ENCODE measurements at regions not wholly inside any gene's neighbourhood (a gene's known extent, or its start where the extent isn't known, plus 50 kb on each side); places are given as distances from the start of the nearest gene placed in this dataset.

DNA sequence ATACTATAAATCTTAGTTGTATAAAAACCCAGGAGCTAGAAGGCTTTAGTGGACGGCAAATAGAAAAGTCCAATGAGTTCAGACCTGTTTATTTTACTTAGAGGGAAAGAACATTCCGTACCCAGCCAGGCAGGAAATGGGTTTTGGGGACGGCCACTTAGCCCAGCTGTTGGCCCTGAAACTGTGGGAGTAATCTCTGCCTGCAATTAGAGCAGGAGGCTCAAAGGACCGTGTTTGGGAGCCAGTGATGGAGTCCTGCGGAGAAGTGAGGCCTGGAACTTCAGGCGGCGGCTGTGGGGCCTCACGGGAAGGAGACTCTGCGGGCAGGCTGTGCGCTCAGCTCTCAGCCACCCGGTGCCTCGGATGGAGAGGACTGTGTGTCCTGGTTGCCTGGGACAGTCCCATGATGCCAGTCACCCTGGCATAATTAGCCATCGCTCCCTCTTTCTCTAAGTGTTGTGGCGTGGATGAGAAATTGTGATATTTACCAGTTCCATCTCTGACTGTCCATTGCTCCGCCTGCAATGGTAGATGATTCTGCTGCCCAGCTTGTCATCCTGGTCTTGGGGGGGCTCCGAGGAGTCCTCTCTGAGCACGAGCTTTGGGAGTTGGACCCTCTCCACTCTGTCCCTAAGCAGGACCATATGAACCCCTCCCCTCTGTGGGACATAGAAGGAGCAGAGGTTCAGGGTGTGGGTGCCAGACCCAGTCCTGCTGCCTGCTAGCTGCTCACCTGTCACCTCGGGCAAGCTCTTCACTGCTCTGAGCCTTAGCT is 530.3 kb downstream of the TBC1D22A start:
- no peak for DNase-seq
- Histone ChIP-seq H3K4me3 (ENCODE audit: insufficient read depth, low read depth, low read length, poor library complexity, severe bottlenecking) (no peak overlapping the region), H3K27me3 (replicated peaks; ENCODE audit: control insufficient read depth, insufficient read depth, low read length, poor library complexity, severe bottlenecking) (no peaks in the 10 kb centered on the region), H3K27ac (ENCODE audit: insufficient read depth, low read length, poor library complexity, severe bottlenecking) (no peak overlapping the region), H3K4me1 (ENCODE audit: control insufficient read depth, insufficient read depth, low read length, poor library complexity, severe bottlenecking) (no peaks in the 10 kb centered on the region), H3K36me3 (ENCODE audit: control insufficient read depth, insufficient read depth, low read length) (no peaks in the 10 kb centered on the region), H3K9me3 (ENCODE audit: control insufficient read depth, low read length) (no peaks in the 10 kb centered on the region)

DNA sequence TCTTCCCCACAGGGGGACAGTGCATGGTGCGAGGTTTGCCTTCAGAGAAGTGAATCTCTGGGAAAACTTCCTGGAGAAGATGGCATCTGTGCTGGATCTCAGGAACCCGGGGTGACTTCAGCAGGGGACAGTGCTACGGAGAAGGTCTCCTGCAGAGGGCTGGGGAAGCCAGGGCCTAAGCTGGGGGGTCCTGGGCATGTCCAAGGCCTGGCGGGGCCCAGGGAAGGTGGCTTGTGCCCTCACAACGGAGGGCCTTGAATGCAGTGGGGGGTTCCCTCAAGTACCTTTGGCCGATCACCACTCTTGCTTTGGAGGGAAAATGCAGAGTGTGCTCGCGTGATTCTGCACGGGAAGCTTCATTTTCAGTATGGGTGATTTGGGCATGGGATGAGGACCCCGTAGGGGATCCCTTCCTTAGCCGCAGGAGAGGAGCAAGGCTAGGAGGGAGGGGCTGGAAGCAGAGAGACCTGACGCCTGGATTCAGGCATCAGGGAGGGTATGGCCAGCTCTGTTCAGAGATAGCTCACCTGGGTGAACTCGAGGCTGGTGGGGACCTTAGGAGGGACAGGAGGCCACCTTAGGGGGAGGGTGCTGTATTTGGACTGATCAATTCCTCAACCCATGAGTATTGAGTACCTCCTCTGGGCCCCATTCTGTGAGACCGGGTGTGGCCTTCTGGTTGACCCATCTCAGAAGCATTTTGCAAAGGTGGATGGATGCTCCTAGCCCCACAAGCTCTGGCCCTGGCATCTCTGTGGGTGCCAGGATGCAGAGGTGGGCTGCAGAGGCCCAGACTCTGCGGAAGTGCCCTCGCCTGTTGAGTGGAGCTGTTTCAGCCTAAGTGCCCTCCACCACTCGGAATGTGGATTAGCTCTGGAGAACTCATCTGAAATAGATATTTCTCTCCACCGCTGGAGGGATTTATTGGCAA is 529.4 kb downstream of the TBC1D22A start:
- Histone ChIP-seq H3K36me3 (ENCODE audit: control insufficient read depth, insufficient read depth, low read length) (no peaks in the 10 kb centered on the region), H3K27ac (ENCODE audit: insufficient read depth, low read length, poor library complexity, severe bottlenecking) (no peak overlapping the region), H3K4me1 (ENCODE audit: control insufficient read depth, insufficient read depth, low read length, poor library complexity, severe bottlenecking) (no peaks in the 10 kb centered on the region), H3K4me3 (ENCODE audit: insufficient read depth, low read depth, low read length, poor library complexity, severe bottlenecking) (no peak overlapping the region), H3K9me3 (ENCODE audit: control insufficient read depth, low read length) (no peaks in the 10 kb centered on the region), H3K27me3 (replicated peaks; ENCODE audit: control insufficient read depth, insufficient read depth, low read length, poor library complexity, severe bottlenecking) (no peaks in the 10 kb centered on the region)
- no peak for DNase-seq

DNA sequence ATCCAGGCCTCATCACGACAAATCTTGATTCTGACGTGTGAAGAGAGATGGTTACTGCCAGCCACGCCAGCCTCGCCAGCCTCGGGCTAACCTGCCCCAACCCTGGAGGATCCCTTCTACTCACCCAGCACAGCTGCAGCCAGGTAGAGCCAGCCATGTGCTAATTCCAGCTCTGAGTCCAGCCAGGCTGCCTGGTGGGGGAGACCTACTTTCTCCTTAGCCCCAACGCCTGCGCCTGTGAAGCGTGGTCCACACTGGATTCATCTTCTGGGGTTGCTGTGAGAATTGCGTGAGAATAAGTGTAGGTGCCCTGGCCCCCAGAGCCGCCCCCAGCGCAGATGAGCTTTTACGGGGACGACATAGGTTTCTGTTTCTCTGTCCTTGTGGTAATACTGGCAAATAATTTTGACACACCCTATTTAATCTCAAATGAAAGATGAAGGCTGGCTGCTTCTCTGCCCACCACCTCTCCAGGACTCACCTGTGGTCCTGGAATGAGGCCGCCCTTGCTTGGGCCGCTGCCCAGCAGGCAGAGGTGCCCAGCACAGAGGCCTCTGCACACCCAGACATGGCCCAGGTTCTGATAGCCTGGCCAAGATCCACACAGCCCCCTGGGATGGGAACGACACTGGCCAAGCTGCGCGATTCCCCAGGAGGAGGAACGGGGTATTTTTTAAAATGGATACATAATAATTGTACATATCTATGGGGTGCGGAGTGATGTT is 528.4 kb downstream of the TBC1D22A start:
- no peaks in the 10 kb centered on the region for H3K36me3 ChIP-seq (ENCODE audit: control insufficient read depth, insufficient read depth, low read length)
- H3K9me3 ChIP-seq (ENCODE audit: control insufficient read depth, low read length), result no peaks in the 10 kb centered on the region
- no peaks in the 10 kb centered on the region for H3K27me3 ChIP-seq (replicated peaks; ENCODE audit: control insufficient read depth, insufficient read depth, low read length, poor library complexity, severe bottlenecking)
- no peak overlapping the region for H3K27ac ChIP-seq (ENCODE audit: insufficient read depth, low read length, poor library complexity, severe bottlenecking)
- no peaks in the 10 kb centered on the region for H3K4me1 ChIP-seq (ENCODE audit: control insufficient read depth, insufficient read depth, low read length, poor library complexity, severe bottlenecking)
- no peak for DNase-seq
- no peak overlapping the region for H3K4me3 ChIP-seq (ENCODE audit: insufficient read depth, low read depth, low read length, poor library complexity, severe bottlenecking)

DNA sequence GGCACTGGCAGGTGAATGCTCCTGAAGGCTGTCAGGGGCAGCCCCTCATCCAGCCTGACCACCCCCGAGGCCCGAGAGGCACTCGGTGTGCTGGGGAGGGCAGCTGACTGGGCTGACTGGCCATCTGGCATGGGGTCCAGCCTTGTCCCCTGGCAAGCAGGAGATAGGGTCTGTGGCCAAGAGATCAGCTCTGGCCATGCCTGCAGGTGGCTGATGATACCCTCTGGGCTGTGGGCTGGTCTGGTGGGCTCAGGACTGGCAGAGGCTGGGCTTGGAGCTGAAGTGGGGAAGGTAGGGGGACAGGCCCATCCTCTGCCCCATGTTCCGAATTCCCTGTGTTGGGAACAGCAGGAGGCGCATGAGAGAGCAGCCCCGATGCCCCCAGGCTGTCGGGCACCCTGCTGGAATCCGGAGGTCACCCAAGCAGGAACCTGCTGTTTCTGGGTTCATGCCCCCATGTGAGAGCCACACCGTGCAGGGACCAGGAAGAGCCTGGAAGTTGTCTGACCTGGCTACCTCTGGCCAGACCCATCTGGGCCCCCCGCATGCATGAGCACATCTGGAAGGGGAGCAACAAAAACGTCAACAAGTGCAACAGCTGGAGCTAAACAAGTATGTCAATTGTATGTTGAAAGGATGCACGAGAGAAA is 527.0 kb downstream of the TBC1D22A start:
- H3K27ac ChIP-seq (ENCODE audit: insufficient read depth, low read length, poor library complexity, severe bottlenecking), result no peak overlapping the region
- DNase-seq, result no peak
- no peaks in the 10 kb centered on the region for H3K36me3 ChIP-seq (ENCODE audit: control insufficient read depth, insufficient read depth, low read length)
- no peak overlapping the region for H3K4me3 ChIP-seq (ENCODE audit: insufficient read depth, low read depth, low read length, poor library complexity, severe bottlenecking)
- no peaks in the 10 kb centered on the region for H3K4me1 ChIP-seq (ENCODE audit: control insufficient read depth, insufficient read depth, low read length, poor library complexity, severe bottlenecking)
- no peaks in the 10 kb centered on the region for H3K27me3 ChIP-seq (replicated peaks; ENCODE audit: control insufficient read depth, insufficient read depth, low read length, poor library complexity, severe bottlenecking)
- no peaks in the 10 kb centered on the region for H3K9me3 ChIP-seq (ENCODE audit: control insufficient read depth, low read length)

DNA sequence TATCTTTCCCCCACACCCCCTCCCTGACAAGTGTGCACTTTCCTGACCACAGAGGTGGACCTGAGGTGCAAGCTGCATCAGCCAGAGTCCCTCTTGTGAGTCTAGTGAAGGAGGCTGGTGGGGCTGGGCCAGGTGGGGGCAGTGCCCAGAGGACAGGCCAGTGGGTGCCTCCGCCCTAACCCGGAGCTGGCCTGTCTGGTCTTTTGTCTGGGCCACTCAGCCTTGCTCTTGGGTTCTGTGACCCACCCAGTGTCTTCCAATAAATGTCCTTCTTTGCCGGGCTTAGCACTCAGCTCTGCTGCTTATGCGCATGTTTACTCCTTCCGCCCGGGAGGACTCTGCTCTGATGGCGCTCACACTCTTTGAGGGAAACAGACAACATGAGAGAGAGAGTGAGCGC is 526.2 kb downstream of the TBC1D22A start:
- H3K4me3 ChIP-seq (ENCODE audit: insufficient read depth, low read depth, low read length, poor library complexity, severe bottlenecking), result no peak overlapping the region

DNA sequence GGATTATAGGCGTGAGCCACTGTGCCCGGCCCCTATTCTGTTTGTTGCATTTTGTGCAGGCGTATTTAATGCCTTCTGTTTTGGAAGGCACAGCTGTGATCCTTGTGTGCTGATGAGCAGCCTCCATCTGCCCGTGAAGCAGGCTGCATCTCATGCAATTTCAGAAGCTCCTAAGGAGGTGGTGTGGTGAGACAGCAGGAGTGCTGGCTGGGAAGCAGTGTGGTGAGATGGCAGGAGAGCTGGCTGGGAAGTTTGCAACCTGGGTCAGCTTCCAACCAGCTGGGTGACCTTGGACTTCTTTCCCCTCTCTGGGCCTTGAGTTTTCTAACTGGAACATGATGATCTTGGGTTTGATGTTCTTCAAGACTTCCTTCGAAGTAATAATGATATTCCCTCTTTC is 525.1 kb downstream of the TBC1D22A start:
- H3K36me3 ChIP-seq (ENCODE audit: control insufficient read depth, insufficient read depth, low read length), result no peaks in the 10 kb centered on the region
- no peaks in the 10 kb centered on the region for H3K9me3 ChIP-seq (ENCODE audit: control insufficient read depth, low read length)
- no peaks in the 10 kb centered on the region for H3K27me3 ChIP-seq (replicated peaks; ENCODE audit: control insufficient read depth, insufficient read depth, low read length, poor library complexity, severe bottlenecking)
- no peak overlapping the region for H3K27ac ChIP-seq (ENCODE audit: insufficient read depth, low read length, poor library complexity, severe bottlenecking)
- no peak for DNase-seq
- H3K4me1 ChIP-seq (ENCODE audit: control insufficient read depth, insufficient read depth, low read length, poor library complexity, severe bottlenecking), result no peaks in the 10 kb centered on the region
- no peak overlapping the region for H3K4me3 ChIP-seq (ENCODE audit: insufficient read depth, low read depth, low read length, poor library complexity, severe bottlenecking)

More for the DNA sequence above, 526.2 kb downstream of the TBC1D22A start:
- H3K9me3 ChIP-seq (ENCODE audit: control insufficient read depth, low read length), result no peaks in the 10 kb centered on the region
- DNase-seq, result no peak
- no peak overlapping the region for H3K27ac ChIP-seq (ENCODE audit: insufficient read depth, low read length, poor library complexity, severe bottlenecking)
- H3K27me3 ChIP-seq (replicated peaks; ENCODE audit: control insufficient read depth, insufficient read depth, low read length, poor library complexity, severe bottlenecking), result no peaks in the 10 kb centered on the region
- H3K36me3 ChIP-seq (ENCODE audit: control insufficient read depth, insufficient read depth, low read length), result no peaks in the 10 kb centered on the region
- H3K4me1 ChIP-seq (ENCODE audit: control insufficient read depth, insufficient read depth, low read length, poor library complexity, severe bottlenecking), result no peaks in the 10 kb centered on the region

DNA sequence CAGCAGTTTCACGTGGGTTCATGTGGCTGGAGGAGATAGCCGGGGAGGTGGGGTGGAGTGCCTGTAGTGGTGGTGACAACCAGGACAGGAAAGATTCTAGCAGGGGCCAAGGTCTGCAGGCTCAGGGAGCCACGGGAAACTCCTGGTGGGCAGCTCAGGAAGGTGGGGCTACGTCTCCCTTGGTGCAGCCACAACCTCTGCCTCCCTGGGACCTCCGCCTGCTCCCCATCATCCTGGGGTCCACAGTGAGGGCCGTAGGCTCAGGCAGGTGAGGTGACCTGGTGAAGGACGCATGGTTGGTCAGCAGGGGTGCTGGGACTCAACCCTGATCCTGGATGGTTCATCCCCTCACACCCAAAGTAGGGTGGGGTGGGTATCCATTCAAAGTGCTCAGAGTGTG is 524.1 kb downstream of the TBC1D22A start:
- Histone ChIP-seq H3K27ac (ENCODE audit: insufficient read depth, low read length, poor library complexity, severe bottlenecking) (no peak overlapping the region), H3K4me1 (ENCODE audit: control insufficient read depth, insufficient read depth, low read length, poor library complexity, severe bottlenecking) (no peaks in the 10 kb centered on the region), H3K27me3 (replicated peaks; ENCODE audit: control insufficient read depth, insufficient read depth, low read length, poor library complexity, severe bottlenecking) (no peaks in the 10 kb centered on the region), H3K36me3 (ENCODE audit: control insufficient read depth, insufficient read depth, low read length) (no peaks in the 10 kb centered on the region), H3K9me3 (ENCODE audit: control insufficient read depth, low read length) (no peaks in the 10 kb centered on the region), H3K4me3 (ENCODE audit: insufficient read depth, low read depth, low read length, poor library complexity, severe bottlenecking) (no peak overlapping the region)
- DNase-seq, result no peak

DNA sequence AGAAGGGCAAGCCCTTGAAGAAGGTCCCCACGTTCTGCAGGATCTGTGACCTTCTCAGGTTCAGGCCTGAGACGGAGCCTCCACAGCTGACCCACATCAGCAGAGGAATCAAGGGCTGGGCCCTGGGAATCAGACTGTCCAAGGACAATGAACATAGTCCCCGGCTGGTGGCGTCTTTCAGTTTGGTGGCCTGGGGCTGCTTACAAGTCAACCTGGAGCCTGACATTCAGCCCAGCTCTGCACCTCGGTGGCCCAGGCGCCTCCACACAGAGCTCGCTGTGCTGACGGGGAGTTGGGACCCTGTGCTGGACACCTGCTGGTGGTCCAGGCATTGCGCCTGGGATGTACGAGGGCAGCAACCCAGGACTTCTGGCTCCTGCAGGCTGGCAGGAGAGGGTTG is 523.5 kb downstream of the TBC1D22A start:
- no peak for DNase-seq
- Histone ChIP-seq H3K36me3 (ENCODE audit: control insufficient read depth, insufficient read depth, low read length) (no peaks in the 10 kb centered on the region), H3K27me3 (replicated peaks; ENCODE audit: control insufficient read depth, insufficient read depth, low read length, poor library complexity, severe bottlenecking) (no peaks in the 10 kb centered on the region)

DNA sequence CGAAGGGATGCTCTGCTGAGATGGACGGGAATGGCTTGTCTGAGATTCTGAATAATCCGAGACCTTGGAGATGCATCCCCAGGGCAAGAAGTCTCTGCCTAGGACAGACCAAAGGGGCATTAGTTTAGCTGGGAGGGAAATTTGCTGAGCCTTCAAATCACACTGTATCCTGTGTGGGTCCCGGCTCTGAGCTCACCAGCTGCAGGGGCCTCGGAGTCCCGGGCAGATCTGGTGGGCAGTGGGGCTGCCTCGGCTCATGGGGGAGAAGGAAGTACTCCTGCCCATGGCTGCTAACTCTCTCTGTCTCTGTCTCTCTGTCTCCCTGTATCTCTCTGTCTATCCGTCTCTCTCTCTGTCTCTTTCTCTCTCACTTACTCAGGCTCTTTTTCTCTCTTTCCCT is 522.4 kb downstream of the TBC1D22A start:
- H3K4me1 ChIP-seq (ENCODE audit: control insufficient read depth, insufficient read depth, low read length, poor library complexity, severe bottlenecking), result no peaks in the 10 kb centered on the region
- no peaks in the 10 kb centered on the region for H3K27me3 ChIP-seq (replicated peaks; ENCODE audit: control insufficient read depth, insufficient read depth, low read length, poor library complexity, severe bottlenecking)
- H3K9me3 ChIP-seq (ENCODE audit: control insufficient read depth, low read length), result no peaks in the 10 kb centered on the region

More for the DNA sequence above, 523.5 kb downstream of the TBC1D22A start:
- Histone ChIP-seq H3K4me1 (ENCODE audit: control insufficient read depth, insufficient read depth, low read length, poor library complexity, severe bottlenecking) (no peaks in the 10 kb centered on the region), H3K27ac (ENCODE audit: insufficient read depth, low read length, poor library complexity, severe bottlenecking) (no peak overlapping the region), H3K9me3 (ENCODE audit: control insufficient read depth, low read length) (no peaks in the 10 kb centered on the region), H3K4me3 (ENCODE audit: insufficient read depth, low read depth, low read length, poor library complexity, severe bottlenecking) (no peak overlapping the region)

More for the DNA sequence above, 522.4 kb downstream of the TBC1D22A start:
- Histone ChIP-seq H3K4me3 (ENCODE audit: insufficient read depth, low read depth, low read length, poor library complexity, severe bottlenecking) (no peak overlapping the region), H3K36me3 (ENCODE audit: control insufficient read depth, insufficient read depth, low read length) (no peaks in the 10 kb centered on the region), H3K27ac (ENCODE audit: insufficient read depth, low read length, poor library complexity, severe bottlenecking) (no peak overlapping the region)
- no peak for DNase-seq
